Muscle of back (tissue), 3 donors: ENCODE measurements at regions not wholly inside any gene's neighbourhood (a gene's known extent, or its start where the extent isn't known, plus 50 kb on each side); places are given as distances from the start of the nearest gene placed in this dataset.

ENCODE experiments used
- DNase-seq, 3 donors: peaks; one replicate each; pipeline versions ENCODE4 v3.0.0 to v3.0.0-alpha.2; 2013

DNA sequence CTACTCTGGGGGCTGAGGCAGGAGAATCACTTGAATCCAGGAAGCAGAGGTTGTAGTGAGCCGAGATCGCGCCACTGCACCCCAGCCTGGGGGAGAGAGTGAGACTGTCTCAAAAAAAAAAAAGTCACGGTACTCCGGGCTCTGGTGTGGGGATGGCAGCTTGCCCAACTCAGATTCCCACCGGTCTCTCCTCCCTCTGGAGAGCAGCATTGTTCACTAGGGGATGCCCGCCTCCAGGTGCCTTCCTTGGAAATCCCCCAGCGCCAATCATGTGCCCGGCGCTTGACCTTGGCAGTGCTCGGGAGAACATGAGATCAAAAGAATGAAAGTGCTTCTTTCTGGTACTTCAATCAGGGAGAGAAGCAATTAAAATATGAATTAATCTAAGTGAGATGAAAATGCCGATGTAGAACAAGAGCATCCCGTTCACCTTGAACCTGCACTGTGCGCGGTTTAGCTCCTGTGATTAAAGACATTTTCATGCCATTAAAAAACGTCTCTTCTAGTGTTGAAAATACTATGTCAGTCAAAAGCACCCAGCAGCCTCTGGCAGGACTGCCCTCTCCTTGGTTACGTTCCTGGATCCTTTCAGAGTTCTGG, 1127.3 kb upstream of the AUTS2 start:
- no peak for DNase-seq

DNA sequence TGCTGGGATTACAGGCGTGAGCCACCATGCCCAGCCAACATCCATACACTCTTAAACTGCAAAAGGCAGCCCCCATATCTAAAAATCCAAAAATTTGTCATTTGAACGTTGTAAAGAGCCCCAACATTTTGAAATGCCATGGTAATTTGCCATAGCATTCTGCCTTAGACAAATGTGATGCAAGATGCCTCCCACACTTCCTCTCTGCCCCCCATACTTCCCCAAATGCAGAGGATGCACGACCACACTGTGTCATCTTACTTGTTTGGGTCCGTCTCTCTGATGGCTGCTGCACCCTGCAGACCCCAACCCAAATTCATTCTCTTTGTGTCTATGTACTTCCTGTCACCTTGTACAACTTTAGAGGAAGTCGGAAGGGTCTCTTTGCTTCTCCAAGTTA, 1125.6 kb upstream of the AUTS2 start:
- no peak for DNase-seq

DNA sequence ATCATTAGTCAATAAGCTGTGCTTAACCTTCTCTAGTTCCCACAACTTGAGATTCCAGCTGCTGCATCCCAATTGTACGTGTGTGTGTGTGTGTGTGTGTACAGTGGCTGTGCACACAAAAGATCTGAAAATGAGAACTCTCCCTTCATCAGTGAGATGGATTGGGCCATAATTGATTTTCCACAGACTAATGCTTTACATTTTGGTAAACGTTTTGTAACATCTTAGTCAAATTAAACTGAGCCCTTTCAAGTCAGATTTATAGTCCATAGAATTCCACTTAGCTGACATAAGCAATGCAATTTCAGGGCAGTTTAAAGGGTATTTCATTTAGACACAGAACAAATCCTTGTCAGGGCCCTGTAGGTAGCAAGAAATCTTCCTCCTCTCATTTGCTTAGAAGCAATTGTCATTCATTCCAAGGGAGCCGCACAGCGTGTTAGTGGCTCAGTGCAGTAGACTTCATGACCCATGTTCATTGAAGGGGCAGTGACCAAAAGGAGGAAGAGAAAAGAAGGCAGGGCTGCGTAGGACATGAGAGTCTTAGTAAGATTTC, 1123.5 kb upstream of the AUTS2 start:
- DNase-seq, result peak in 1 of 3 donors; percentile 17

DNA sequence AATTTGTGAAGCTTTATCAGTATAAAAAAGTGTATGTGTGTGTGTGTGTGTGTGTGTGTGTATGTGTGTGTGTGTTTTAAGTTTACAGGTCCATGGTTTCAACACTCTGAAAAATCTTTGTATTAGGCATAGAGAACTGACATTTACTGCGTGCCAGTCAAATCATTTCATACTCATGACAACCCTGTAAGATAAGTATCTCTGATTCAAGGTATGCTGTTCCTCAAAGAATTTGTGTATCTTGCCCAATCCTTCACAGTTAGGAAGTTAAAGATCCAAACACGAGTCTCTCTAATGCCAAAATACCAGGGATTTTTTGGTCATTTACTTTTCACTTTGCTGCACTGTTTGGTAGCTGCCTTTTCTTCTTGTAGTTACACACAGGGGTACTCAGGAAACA, 1121.3 kb upstream of the AUTS2 start:
- no peak for DNase-seq

DNA sequence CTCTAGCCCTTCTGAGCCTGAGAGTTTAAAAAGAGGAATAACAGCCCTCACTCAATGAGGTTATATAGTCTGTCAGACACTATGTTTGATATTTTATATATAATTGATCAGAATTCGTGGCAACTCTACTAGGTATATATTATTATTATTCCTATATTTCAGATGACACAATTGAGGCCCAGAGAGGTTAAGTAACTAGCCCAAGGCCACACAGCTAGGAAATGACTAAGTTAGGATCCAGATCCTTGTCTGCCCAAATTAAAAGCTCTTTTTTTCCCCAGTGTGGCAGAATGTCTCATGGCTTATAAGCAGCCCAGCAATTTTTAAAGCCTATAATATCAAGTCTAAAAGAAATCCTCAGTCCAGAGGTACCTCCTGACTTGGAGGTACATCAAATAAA, 1119.9 kb upstream of the AUTS2 start:
- no peak for DNase-seq

DNA sequence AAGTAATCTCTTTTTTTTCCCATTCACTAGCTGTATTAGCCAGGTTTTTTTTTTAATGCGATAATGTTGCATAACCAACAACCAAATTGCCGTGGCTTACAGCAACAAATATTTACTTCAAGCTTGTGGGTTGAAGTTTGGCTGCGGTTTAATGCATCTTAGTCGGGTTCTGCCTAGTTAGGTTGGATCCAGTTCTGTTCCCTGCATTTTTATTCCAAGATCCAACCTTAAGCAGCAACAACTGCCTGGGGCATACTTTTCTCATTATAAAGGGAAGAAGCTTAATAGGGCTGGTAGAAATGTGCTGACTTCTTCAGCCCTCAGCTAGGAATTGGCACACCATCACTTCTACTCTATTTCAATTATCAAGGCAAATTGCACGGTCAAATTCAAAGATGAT, 1115.5 kb upstream of the AUTS2 start:
- no peak for DNase-seq

DNA sequence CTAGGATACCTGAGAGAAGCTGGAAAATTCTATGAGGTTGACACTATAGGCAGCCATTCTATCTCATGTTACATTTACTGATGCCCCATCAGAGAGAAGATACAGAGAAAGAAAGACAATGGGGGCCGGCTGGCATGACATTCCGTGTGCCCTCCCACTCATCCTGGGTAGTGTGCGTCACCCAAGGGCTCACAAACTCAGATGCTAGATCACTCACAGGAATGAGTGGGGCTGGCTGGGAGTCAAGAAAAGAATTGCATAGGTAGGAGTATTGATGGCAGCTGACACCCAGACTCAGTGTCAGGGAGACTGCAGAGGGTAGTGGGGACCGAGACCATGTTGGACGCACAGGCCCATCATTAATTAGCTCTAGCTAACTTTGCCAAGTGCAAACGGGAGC, 1113.5 kb upstream of the AUTS2 start:
- no peak for DNase-seq

DNA sequence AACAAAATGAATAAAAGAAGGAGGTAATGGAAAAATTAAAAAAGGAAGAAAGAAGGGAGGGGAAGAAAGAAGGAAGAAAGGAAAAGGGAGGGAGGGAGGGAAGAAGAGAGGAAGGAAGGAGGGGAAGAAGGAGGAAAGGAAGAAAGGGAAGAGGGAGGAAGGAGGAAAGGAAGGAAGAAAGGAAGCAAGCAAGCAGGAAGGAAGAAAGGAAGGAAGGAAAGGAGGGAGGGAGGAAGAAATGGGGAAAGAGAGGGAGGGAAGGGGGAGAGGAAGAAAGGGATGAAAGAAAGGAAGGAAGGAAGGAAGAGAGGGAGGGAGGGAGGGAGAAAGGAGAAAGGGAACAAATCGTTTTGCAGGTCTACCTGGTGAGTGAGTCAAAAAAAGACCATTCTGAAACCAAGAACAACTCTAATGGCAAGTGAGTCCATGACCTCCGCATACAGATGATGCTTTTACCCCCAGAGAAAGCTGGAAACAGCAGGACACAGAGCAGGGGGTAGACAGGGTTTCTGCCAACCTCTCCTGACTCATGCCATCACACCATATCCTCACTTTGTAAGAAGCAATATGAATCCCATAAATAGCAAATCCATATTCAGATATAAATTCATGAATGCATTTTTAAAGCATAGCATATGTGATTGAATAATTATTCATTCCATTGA, 1112.9 kb upstream of the AUTS2 start:
- no peak for DNase-seq

DNA sequence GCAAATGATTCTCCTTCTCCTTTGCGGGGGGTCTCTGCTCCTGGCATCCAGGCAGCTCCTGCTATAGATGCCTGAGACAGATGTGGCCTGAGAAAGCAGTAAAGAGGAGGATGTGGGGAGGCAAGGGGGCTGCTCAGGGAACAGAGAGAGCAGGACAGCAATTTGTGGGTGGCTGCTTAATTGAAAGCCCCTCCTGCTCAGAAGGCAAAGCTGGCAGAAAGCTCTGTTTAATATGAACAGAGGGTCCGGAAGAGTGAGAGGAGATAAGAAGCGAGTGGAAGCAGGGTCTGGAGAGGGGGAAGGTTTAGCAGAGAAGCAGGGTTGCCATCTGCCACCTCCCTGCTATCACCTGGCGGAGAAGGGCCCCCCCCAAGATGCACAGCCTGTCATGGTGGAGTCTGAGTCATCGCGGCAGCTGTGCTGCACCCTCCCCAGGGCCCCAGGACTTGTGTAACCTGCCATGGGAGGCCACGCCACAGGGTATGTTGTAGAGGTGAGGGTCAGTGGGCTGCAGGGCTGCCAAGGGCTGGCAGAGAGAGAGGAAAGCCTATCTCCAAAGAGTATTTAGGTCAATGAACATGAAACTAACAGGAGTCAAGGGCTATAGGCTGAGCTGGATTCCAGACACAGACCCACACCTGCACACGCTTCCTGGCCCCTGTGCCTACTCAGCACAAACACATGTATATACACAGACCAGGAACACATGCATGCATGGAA, 1109.8 kb upstream of the AUTS2 start:
- no peak for DNase-seq

DNA sequence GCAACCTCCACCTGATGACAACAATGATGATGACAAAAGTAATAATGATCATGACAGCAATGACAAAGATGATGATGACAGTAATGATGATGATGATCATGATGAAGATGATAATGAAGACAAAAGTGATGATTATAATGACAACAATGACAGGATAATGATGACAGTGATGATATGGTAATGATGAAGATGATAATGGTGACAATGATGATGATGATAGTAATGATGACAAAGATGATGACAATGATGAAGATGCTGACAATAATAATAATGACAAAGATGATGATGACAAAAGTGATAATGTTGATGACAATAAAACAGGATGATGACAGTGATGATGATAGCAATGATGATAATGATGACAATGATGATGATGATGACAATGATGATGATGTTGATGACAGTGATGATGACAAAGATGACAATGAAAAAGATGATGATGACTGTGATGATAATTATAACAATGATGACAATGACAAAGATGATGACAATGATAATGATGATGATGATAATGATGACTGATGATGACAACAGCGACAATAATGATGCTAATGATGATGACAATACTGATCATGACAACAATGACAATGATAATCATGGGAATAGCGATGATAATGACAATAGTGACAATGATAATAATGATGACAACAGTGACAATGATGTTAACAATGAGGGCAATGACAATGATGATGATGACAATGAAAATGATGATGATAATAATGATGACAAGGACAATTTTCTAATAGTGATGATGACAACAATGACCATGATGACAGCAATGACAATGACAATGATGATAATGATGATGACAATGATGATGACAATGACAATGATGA, 1106.5 kb upstream of the AUTS2 start:
- no peak for DNase-seq

DNA sequence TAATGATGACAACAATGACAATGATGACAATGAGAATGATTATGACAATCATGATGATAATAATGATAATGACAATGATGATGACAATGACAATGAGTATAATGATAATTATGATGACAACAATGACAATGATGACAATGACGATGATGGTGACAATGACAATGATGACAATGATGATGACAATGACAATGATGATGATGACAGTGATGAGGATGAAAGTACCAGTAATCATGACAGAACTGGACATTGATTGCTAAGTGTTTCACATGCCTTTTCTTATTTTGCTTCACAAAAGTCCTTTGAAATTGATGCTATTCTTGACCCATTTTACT, 1106.0 kb upstream of the AUTS2 start:
- DNase-seq, result no peak

DNA sequence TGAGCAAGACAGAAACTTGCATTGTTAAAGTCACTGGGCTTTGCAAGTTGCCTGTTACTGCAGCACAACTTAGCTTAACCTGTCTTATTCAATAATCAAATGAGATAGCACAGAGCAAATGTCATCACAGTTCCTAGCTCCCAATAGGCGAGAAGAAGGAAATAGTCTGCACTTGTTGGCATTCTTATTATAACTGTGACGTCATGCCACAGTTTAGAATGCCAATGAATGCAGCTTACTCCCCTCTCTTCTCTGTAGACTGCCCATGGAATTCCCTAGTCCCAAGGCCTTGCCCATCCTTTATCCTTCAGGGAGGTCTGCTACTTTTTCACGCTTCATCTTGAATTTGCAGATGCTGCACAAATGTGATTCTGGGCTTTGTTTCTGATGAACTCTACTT, 1094.9 kb upstream of the AUTS2 start:
- DNase-seq, result no peak

DNA sequence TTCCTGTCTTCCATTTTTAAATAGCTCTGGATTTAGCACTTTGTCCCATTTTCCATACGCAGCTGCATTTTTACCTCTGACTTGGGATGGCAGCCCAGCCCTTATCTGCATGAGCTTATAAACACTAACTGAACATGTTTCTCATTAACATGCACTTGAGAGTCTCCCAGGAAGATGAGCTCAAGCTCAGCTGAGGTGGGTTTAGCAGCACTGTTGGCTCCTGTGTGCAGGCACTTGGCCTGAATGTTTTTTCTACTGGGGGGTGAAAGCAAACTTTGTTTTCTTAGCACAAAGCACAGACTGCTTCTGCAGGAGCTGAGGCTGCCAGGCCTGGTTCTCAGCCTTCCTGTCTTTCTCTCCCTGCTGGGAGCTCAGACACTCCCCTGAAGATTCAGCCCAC, 1093.6 kb upstream of the AUTS2 start:
- peak; percentile 32 to 80 (median 57) for DNase-seq

DNA sequence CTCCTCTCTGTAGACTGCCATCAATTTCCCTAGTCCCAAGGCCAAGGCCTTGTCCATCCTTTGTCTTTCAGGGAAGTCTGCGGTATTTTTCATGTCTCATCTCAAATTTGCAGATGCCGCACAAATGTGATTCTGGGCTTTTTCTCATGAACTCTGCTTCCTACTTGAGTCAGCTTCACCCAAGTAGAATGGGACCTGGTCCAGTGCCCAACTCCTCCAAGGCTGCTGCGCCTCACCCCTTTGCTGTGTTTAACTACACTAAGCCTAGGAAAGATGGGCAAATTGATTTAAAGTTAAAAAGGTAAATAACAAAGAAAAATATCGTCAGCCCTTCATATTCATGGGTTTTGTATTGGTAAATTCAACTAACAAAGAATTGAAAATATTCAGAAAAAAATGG, 1092.6 kb upstream of the AUTS2 start:
- DNase-seq, result no peak

DNA sequence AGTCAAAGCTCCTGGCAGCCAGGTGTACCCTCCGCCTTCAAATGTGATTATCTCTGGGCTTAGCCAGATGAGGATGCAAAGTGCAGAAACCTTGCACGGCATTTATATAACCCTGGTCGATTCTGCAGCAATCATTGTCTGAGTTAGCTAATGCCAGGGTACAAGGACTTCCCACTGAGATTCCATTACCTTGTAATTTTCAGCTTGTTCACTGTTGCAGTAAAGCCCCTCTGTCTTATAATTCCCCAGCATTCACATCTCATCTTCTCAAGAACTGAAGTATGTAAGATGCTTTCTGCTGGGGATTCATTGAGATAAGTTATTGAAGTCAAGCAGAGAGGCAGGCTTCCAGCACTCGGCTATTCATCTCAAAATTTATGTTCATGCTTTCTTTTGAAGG, 1090.6 kb upstream of the AUTS2 start:
- DNase-seq, result no peak

DNA sequence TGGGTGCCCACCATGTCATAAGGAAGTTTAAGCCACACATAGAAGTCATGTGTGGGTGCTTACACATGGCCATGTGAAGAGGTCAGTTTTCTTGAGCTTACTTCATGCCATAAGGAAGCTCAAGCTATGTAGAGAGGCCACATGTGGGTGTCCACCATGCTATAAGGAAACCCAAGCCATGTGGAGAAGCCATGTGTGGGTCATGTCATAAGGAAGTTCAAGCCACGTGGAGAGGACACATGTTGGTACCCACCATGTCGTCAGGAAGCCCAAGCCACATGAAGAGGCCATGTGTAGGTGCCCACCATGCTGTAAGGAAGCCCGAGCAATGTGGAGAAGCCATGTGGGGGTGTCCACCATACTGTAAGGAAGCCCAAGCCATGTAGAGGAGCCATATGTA, 1089.2 kb upstream of the AUTS2 start:
- no peak for DNase-seq

DNA sequence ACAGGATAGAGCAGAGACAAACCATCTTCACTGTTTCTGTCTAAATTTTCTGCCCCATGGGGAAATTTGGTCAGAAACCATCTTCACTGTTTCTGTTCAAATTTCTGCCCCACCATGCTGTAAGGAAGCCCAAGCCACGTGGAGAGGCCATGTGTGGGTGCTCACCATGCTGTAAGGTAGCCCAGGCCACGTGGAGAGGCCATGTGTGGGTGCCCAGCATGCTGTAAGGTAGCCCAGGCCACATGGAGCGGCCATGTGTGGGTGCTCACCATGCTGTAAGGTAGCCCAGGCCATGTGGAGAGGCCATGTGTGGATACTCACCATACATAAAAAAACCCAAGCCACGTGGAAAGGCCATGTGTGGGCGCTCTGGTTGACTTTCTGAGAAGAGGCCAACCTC, 1088.7 kb upstream of the AUTS2 start:
- no peak for DNase-seq

DNA sequence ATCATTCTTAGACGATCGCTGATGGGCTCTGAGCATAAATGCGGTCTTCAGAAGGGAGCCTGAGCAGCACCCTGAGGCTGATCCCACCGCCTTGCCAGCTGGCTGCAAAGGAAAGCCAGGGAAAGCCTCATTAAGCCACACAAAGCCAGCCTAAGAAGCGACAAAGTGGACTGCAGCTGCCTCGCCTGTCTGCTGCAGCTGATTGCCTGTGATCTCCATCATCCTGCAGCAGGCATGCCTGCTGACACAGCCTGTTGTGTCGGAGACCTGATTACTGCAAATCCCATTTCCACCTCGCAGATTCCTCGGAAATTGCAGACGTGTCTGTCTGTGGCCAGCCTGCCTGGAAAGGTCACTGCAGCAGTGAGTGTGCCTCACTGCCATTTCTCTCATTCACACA, 1087.0 kb upstream of the AUTS2 start:
- DNase-seq, result peak in 1 of 3 donors; percentile 44

DNA sequence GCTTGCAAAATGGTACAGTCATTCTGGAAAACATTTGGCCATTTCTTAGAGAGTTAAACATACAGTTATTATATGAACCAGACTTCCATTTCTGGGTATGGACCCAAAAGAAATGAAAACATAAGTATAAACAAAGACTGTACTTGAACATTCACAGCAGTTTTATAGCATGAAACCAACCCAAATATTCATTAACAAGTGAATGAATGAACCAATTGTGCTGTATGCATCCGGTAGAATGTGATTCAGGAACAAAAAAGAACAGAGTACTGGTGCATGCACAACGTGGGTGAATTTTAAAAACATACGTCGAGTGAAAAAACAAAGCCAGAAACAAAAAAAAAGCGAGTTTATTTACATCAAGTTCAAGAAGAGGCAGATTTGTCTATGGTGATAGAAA, 1085.8 kb upstream of the AUTS2 start:
- no peak for DNase-seq

DNA sequence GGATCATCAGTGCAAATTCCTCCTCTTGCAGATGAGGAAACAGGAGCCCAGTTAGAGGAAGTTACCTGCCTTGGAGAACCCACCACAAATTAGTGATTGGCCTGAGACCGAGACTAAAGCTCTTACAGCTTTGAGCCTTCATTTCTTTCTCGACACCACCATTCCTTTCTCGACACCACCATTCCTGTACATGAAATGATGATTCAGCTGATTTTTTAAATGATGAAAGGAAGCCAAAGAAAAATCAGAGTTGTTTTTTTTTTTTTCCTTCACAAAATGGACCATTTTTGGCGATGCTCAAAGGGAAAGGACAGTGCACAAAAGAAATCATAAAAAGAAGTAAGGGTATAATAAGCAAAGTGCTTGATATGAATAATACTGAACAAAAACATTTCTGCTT, 1080.2 kb upstream of the AUTS2 start:
- DNase-seq, result no peak

DNA sequence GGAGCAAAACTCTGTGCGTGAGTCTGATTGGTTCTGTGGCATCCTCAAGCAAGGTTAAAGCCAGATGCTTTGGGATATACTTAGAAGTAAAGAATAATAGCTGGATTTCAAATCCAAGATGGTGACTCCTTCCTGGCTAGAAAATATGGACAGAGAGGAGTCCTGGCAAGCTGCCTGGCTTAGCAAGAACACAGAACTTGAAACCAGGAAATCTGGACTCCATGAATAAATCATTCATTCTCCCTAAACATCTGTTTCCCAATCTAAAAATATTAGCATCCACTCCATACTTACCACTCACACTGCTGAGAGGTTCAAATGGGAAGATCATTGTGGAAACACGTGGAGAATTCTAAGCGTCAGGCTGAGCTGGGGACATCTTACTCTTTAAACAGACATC, 1074.1 kb upstream of the AUTS2 start:
- DNase-seq, result peak in 1 of 3 donors; percentile 33

DNA sequence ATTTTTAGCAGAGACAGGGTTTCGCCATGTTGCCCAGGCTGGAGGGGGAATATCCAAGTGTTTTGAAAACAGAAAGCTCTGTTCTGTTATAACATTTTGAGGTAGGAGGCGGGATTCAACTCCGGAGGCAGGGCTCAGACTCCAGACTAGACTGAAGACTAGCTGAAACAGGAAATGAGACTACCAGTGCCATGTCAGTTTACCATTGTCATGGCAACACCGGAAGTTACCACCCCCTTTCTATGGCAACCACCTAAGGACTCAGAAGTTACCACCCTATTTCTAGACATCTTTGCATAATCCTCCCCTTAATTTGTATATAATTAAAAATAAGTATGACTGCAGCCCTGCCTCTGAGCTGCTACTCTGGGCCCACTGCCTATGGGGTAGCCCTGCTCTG, 1069.1 kb upstream of the AUTS2 start:
- no peak for DNase-seq
